Stimulated activated CD4-positive, alpha-beta T cell treated with anti-CD3 and anti-CD28 coated beads, Interleukin-1b, Interleukin-23, amount 100 ng/mL, for 24 hours (primary cell): ENCODE measurements at regions not wholly inside any gene's neighbourhood (a gene's known extent, or its start where the extent isn't known, plus 50 kb on each side); places are given as distances from the start of the nearest gene placed in this dataset.
"Not testable (repeated sequence)": the region's sequence is repeated elsewhere in the genome, so short reads cannot be mapped to it uniquely, and the experiment has no call there.

Source experiments
- DNase-seq, 4 experiments: peaks; one replicate each; pipeline ENCODE4 v3.0.0-alpha.2; 2020; ENCODE audit warnings: low read depth in 4 of 4, low spot score in 1 of 4

DNA sequence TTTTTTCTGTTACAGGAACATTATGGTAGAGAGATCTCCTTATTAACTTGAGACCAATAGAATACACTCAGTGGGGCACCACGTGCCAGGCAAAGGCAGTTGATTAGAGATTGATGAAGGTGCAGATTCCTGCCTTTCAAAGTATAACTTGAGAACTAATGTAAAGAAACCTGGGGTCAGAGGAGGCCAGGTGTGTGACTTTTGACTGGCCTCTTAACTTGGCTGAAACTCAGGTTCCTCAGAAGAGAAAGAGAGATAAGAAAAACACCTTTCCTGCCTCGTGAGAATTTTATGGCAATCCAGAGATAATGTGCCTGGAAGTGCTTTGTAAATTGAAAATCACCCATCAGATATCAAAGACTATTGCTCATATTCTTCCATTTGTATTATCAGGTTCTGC is 110.7 kb upstream of the GZMB start:
- no peak for DNase-seq

DNA sequence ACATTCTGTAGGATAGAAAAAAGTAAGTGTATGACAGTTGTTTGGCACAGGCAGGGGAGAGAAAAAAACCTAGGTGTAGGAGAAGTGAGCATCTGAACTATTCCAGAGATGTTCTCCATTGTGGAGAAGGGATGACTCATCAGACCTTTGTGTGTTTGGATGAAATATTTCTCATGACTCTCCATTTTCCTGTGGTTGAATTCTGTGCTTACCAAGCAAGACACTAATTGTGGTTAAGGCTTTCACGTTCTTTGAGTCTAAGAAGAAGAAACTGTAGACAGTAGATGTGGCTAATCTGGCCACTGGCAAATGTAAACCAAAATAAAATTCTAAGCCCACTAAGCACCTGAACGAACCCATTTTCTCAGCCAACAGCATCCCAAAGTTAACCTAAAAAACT is 107.9 kb upstream of the GZMB start:
- no peak for DNase-seq

DNA sequence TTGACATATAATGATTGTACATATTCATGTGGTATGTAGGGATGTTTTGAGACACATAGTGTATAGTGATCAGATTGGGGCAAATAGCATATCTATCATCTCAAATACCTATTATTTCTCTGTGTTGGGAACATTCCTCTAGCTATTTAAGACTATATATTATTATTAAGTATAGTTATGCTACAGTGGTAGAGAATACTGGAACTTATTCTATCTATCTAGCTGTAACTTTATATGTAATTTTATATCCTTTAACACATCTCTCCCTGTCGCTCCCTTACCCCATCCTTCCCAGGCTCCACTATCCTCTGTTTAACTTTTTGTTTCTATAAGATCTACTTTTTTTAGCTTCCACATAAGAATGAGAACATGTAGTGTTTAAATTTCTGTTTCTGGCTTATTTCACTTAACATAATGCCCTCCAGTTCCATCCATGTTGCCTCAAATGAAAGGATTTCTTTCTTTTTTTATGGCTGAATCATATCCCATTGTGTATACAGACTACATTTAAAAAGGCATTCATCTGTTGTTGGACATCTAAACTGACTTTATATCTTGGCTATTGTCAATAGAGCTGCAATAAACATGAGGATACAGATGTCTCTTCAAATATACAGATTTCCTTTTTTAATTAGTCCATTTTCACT is 102.1 kb upstream of the GZMB start:
- DNase-seq: no peak

DNA sequence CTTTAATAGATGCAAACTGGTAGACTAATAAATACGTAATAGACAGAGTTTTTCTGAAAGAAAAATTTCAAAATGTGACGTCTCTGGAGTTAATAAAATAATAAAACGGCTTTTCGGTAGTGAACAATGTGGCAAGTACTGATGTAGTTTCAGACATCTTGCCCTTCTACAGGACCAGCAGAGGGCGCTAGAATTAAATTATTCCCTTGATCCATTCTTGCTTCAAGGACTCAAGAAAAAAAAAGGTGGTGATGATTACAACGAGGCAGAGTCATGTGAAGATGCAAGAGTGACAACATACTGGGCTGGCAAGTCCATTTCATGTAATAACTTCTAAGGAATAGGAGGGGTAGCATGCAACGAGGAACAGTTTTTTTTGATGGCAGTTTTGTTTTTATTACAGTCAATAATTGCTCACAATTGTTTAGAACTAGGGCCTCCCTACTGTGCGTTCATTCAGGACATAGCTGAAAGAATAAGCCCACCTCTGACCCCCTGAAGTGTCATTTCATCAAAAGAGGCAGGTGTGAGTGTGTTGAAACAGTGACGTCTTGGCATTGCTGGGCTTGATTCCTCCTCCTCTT is 101.0 kb upstream of the GZMB start:
- DNase-seq: no peak

DNA sequence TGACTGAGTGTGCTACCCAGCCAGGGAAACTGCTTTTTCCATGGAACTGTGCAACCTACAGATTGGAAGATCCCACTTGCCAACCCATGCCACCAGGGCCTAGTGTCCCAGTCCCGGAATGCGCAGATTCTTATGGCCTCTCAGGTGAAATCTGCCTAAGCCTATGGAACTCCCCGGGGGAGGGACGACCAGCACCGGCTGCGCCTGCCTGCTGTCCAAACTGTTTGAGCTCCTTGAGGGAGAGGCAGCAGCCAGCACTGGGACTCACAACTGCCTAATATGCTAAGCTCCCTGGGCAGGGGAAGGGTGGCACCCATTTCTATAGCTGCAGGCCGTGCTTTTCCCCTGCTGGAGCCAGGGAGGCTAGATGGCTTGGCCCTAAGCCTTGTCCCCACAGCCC is 92.5 kb upstream of the GZMB start:
- DNase-seq: no peak

DNA sequence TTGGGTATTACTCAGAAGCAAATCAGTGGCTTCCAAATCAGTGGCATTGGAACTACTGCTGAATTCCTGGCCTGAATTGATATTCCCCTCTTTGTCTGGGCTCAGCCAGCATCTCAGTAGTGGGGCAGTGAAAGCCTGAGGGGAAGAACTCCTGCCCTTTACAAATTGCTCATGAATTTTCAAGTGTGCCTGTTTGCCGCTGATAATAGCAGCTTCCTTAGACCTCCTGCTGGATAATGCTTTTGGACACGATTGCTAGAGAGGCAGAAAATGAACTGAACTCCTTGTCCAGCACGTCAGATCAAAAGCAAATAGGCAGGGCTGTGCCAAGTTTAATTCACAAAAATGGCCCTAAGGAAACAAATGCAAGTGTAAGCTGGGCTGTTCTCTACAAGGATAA is 91.3 kb upstream of the GZMB start:
- no peak for DNase-seq

DNA sequence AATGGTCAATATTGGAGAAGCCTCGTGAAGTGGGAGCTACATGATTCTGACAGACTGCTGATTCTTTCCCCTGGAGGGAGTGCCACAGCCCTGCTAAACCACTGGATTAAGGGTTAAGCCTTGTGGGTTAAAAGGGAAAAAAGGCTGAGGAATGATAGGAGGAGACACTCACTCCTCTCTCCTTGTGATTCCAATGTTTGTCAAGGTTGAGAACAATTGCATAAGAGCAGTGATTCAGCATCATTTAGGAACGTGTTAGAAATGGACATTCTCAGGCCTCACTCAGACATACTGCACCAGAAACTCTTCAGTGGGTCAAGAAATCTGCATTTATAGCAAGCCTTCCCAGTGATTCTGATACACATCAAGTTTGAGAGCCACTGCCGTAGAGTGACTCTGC is 87.8 kb upstream of the GZMB start:
- no peak for DNase-seq

DNA sequence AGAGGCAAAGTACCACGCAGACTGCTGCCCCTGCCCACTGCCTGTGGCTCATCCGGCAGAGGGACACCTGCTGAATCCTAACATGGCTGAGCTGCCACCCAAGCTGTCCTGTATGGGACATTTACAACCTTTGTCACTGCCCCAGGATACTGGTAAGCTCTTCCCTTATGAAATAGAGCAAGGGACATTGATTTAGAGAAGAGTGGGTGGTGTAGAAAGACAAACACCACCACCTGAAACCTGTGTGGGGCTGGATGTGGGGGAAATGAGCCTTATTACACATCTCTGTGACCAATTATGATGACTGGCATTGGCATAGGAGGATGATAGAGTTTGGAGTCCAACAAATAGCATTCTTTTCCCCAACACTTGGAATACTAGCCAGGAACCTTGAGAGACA is 81.2 kb upstream of the GZMB start:
- no peak for DNase-seq

DNA sequence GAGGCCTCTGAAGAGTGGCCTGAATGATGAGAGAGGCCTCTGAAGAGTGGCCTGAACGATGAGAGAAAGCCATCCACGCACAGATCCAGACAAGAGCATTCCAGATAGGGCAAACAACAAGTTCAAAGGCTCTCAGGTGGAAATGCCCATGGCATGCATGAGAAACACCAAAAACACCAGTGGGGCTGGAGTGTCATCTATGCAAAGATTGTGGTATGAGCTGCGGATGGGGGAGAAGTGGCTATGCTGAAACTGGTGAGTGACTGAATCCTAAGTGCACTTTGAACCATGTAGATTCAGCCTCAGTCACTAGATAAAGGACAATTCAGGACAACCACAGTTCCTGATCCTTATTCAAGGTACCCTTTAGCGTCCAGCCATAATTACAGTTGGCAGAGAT is 79.4 kb upstream of the GZMB start:
- no peak for DNase-seq

DNA sequence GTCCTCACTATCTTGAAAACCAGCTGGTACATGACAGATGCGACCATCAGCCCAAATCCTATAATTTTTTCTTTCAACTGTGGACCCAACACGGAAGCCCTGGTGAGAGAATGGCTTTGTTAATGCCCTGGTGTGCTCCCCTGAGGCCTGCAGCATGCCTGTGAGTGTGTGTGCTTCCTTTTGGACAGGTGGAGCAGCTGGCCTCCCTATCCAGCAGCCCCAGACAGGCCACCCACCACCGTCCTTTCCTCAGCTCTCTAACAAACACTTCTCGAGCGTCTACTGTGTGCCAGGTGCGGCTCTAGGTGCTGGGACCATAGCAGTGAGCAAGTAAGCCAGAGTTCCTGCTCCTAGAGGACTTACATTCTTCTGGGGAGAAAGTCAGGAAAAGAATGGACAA is 78.9 kb upstream of the GZMB start:
- DNase-seq: no peak

DNA sequence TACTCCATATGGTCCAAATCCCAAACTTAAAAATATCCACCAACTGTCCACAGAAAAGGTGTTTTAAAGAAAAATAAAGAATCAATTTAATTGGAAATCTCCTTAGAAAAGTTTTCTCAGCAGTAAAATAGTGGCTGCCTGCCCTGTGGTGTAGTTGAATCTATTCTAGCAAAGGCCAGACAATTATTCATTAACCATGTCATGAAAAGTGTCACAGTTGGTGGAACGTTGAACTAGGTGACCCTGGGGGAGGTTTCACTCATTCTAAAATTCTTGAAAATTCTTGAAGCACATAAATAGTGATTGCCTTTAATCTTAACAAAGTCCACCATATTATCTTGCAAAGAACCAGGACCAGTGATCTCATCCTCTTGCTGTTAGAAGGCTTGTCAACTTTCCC is 78.4 kb upstream of the GZMB start:
- DNase-seq: no peak

DNA sequence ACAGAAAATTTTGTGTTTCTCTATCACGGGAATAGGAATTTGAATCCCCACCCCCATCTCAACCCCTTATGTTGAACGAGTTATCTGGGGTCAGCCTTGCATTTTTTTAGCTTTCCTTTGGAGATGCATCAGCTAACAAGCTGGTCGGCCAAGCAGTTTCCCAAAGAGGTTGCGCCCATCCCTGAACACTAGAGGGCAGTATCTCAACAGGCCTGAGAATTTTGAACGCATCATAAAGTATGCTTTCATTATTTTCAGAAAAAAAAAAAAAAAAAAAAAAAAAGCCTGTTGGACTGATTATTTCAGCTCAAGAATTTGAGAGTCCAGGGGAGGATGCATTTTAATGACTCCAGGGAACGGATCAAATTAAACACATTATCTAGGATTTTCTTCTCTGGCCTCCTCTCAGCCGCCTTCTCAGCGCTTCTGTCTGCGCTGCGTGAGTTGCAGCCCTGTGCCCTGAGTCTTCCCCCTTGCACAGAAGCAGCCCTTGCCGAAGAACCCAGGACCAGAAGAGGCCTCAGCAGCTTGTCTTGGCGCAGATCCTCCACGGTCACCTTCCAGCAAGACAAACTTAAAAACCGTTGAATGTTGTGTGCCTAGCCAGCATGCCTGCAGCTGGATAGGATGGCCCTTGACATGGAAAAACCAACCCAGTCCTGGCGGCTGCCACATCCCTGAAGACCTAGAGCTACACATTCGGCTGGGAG is 76.6 kb upstream of the GZMB start:
- peak in 3 of 4 experiments; percentile 18 to 24 (median 21) for DNase-seq

DNA sequence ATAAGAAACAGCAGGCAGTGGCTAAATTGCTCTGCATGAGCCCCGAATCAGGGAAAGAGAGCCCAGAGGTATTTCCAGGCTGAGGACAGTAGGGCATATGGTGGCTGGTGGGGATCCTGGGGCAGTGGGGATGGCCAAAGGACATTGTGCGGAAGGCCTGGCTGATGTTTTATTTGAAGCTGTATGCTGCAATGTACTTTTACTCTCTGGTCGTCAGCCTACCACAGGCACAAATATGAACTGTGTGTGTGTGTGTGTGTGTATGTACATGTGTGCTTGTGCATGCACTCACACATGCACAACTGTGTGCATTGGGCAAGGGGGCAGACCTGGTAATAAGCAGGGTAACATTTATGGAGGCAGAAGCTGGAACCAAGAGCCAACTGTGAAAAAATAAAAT is 74.7 kb upstream of the GZMB start:
- no peak for DNase-seq

DNA sequence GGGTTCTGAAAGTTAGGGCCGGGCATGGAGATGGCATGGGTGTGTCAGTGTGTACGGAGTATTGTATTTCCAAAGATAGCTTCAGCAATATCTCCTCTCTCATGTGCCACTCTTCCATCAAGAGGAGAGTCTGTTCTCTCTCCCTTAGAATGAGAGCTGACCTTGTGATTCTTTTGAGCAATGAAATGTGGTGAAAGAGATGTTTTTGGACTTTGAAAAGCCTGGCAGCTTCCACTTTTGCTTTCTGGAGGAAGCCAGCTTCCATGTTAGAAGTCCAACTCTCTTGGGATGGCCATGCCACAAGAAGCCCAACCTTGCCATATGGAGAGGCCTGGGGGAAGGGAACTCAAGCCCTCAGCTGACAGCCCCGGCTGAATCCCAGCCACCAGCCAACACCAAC is 72.4 kb upstream of the GZMB start:
- DNase-seq: no peak

DNA sequence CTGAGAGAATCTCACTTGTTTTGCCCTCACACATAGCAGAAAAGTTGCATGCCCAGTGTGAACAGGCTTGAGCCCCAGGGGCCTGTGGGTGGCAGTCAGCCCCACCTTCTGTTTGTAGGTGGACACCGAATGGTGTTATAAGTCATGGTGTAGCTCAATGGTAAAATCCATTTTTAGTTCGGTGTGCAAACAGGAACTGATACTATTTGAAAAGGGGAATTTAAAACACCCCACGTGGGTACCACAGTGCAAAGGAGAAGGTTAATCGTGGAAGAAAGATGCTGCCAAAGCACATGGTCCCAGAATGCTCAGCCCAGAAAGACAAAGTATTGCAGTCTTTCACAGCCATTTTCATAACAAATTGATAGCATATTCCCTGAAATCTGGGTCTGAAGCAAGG is 71.8 kb upstream of the GZMB start:
- no peak for DNase-seq

DNA sequence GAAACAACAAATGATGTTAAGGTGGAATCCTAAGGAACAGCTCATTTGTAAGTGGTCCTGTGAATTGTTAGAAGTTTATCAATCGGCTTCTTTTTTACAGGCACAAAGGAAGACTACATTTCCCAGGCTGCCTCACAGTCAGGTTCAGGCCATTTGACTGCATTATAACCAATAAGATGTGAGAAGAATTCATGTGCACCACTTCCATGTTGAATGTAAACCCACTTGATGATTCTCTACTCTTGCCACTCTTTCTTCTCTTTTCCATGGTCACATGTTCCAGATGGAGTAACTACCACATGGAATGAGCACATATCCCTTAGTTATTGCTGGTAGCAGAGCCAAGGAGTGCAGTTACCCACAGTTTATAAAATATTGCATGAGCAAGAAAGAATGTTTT is 67.1 kb upstream of the GZMB start:
- no peak for DNase-seq

DNA sequence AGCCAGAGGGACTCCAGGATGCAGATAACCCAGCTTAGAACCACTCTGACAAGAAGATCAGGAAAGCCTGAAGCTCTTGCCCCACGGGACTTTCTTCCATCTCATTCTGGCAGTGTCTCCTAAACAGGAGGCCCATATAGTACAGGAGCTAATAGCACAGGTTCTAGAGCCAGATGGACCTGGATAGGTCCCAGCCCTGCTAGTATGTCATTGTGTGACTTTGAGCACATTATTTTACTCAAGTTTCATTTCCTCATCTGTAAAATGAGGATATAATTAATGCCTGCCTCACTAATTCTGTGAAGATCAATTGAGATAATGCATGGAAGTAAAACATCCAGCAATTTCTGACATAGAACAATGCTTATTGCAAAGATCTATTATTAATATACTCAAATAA is 66.5 kb upstream of the GZMB start:
- DNase-seq: no peak

DNA sequence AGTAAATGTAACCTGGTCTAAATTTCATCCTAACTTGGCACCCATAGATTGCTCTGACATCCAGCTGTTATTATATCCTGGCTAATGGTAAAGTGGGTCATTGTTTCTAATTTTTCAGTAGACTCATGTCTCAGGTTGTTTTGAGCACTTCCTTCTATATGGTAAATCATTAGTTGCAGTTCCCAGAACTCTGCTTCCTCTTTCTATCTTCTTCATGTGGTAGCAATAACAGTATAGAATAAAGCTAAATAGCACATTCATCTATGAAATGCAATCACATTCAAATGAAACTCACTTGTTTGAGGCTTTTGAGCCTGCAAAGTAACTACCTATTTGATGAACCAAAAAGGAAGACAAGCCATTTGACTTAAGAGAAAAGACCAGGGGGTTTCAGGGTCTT is 65.1 kb upstream of the GZMB start:
- no peak for DNase-seq

DNA sequence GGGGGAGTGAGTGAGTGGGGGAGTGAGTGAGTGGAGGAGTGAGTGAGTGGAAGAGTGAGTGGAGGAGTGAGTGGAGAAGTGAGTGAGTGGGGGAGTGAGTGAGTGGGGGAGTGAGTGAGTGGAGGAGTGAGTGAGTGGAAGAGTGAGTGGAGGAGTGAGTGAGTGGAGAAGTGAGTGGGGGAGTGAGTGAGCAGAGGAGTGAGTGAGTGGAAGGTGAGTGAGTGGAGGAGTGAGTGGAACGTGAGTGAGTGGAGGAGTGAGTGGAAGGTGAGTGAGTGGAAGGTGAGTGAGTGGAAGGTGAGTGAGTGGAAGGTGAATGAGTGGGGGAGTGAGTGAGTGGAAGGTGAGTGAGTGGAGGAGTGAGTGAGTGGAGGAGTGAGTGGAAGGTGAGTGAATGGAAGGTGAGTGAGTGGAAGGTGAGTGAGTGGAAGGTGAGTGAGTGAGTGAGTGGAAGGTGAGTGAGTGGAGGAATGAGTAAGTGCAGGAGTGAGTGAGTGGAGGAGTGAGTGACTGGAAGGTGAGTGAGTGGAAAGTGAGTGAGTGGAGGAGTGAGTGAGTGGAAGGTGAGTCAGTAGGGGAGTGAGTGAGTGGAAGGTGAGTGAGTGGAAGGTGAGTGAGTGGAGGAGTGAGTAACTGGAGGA is 62.4 kb upstream of the GZMB start:
- DNase-seq: not testable (repeated sequence)

DNA sequence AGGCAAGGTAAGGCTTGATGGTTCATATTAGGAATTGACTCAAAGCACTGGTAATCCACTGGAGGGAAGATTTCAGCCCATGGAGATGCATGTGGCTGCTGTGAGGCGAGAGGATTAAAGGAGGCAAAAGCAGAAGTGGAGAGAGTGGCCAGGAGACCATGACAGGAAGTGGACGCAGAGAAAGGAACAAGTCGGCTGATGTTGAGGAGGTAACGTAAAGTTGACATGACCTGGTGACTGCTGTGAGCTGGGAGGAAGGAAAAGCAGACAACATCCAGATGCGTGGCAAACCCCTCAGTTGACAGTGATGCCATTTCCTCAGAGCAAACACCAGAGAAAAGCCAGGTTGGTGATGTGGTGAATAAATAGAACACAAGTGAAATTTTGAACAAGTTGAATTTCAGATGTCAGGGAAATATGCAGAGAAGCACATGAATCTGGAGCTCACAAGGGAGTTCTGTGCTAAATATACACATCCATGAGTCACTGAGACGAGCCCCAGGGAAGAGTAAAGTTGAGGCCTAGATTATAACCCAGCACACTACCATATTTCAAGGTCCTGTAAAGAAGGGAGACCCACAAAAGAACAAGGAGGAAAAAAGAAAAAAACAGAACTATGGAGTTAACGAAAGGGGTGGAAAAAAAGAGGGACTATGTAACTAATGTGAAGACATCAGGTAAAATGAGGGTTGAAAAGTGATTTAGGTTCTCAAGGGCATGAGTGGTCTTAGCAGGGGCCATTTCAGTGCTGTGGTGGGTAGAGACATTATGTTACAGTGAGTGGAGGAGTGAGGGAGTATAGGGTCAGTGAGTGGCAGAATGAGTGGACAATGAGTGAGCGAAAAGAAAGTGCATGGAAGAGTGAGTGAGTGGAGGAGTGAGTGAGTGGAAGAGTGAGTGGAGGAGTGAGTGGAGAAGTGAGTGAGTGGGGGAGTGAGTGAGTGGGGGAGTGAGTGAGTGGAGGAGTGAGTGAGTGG is 61.6 kb upstream of the GZMB start:
- no peak for DNase-seq

DNA sequence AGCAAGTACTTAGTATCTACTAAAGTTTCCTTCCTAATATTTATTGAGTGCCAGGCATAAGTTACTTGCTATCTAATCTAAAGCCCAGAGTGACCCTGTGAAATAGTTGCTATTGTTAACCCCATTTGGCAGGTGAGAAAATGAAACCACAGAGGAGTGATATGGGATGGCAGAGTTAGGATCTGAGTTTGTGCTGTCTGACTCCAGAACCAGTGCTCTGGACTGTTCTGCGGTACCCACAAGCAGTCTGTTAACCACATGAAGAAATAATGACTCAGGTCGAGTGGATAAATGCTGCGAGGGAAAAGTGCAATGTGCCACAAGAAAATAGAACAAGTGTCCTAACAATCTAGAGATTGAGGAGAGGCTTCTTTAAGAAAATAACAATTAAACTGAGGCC is 60.7 kb upstream of the GZMB start:
- no peak for DNase-seq
